ENCODE measurements at regions not wholly inside any gene's neighbourhood (a gene's known extent, or its start where the extent isn't known, plus 50 kb on each side); places are given as distances from the start of the nearest gene placed in this dataset.

- Histone ChIP-seq H3K36me3 (no peaks in the 10 kb centered on the region), H3K4me3 (no peak overlapping the region), H3K4me1 (no peaks in the 10 kb centered on the region), H3K27me3 (no peaks in the 10 kb centered on the region), H3K9me3 (no peaks in the 10 kb centered on the region), H3K27ac (no peak overlapping the region)
- no peak for ATAC-seq
- TF ChIP-seq POLR2AphosphoS5 (IDR thresholded peaks at IDR 0.05) (no peak), EP300 (IDR thresholded peaks at IDR 0.05) (no peak), POLR2A (IDR thresholded peaks at IDR 0.05) (no peak)
- TF ChIP-seq, protein P1, sequence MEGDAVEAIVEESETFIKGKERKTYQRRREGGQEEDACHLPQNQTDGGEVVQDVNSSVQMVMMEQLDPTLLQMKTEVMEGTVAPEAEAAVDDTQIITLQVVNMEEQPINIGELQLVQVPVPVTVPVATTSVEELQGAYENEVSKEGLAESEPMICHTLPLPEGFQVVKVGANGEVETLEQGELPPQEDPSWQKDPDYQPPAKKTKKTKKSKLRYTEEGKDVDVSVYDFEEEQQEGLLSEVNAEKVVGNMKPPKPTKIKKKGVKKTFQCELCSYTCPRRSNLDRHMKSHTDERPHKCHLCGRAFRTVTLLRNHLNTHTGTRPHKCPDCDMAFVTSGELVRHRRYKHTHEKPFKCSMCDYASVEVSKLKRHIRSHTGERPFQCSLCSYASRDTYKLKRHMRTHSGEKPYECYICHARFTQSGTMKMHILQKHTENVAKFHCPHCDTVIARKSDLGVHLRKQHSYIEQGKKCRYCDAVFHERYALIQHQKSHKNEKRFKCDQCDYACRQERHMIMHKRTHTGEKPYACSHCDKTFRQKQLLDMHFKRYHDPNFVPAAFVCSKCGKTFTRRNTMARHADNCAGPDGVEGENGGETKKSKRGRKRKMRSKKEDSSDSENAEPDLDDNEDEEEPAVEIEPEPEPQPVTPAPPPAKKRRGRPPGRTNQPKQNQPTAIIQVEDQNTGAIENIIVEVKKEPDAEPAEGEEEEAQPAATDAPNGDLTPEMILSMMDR (IDR thresholded peaks at IDR 0.05), result no peak
- 26 to 31% methylated on average over 5 of the region's 5 CpGs for WGBS, 2 donors (ENCODE audit: low coverage in 1 of 2)
Observed at GRCh38 chr3:135565546-135565945, 400.0 kb upstream of the PPP2R3A start.

DNA sequence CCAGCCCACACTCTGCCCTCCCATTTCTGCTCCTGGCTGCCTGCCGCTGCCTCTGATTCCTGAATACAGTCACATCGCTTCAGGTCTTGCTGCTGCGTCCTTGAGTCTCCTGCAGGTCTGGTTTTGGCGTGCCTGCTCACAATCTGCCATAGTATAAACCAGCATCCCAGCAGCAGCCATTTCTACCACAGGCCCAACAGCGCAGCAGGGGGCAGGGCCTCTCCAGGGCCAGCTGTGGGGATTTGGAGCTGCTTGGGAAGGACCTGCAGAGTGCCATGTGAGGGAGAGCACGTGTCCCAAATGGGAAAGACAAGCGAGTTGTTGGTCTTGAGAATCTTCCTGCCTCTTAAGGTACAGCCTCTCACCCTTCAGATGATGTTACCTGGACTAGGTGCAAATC, 398.3 kb upstream of the PPP2R3A start:
- WGBS, 2 donors (ENCODE audit: low coverage in 1 of 2), result 71% methylated on average over 4 of the region's 7 CpGs; no CpG with 5 or more reads in 1 of the 2 donors
- TF ChIP-seq POLR2AphosphoS5 (IDR thresholded peaks at IDR 0.05), result no peak
- Histone ChIP-seq H3K27ac (no peak overlapping the region), H3K9me3 (no peaks in the 10 kb centered on the region), H3K4me3 (no peak overlapping the region), H3K27me3 (no peaks in the 10 kb centered on the region), H3K4me1 (no peaks in the 10 kb centered on the region), H3K36me3 (no peaks in the 10 kb centered on the region)
- ATAC-seq, result no peak

- H3K27me3 ChIP-seq, result no peaks in the 10 kb centered on the region
- no peaks in the 10 kb centered on the region for H3K4me1 ChIP-seq
- no peaks in the 10 kb centered on the region for H3K36me3 ChIP-seq
- H3K9me3 ChIP-seq, result peaks cover 0 to 2% (median 0%) of the 10 kb centered on the region in 3 donors
- TF ChIP-seq, protein P1 (IDR thresholded peaks at IDR 0.05), result no peak
- TF ChIP-seq POLR2A (IDR thresholded peaks at IDR 0.05) (no peak), POLR2AphosphoS5 (IDR thresholded peaks at IDR 0.05) (no peak), EP300 (IDR thresholded peaks at IDR 0.05) (no peak)
- no peak overlapping the region for H3K4me3 ChIP-seq
- ATAC-seq, result no peak
- no peak overlapping the region for H3K27ac ChIP-seq
- 47 to 57% methylated on average over 2 to 4 of the region's 7 CpGs for WGBS, 2 donors (ENCODE audit: low coverage in 1 of 2)
Observed at GRCh38 chr3:135576751-135577150, 388.8 kb upstream of the PPP2R3A start.

DNA sequence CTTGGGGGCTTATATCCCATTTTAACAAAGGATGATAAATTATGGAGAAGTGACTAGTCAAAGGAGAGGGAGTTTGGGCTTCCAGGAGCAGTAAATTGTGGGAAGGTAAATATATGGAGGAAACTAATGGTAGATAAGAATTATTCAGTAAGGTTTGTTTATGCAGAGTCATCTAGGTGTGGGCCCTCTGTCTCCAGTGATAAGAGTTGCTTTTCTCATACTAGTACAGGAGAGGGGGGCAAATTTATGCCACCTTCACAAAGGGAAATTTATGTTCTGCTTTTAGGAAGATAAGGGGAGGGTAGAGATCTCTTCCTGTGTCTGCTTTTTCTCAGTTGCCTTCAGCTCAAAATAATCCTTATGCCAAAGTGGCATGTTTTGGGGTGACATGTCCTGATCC, 383.7 kb upstream of the PPP2R3A start:
- TF ChIP-seq EP300 (IDR thresholded peaks at IDR 0.05) (no peak), POLR2AphosphoS5 (IDR thresholded peaks at IDR 0.05) (no peak), POLR2A (IDR thresholded peaks at IDR 0.05) (no peak)
- TF ChIP-seq, protein P1 (IDR thresholded peaks at IDR 0.05), result no peak
- no peaks in the 10 kb centered on the region for H3K4me1 ChIP-seq

GRCh38 chr3:135582800-135583199, 382.7 kb upstream of the PPP2R3A start:
- 35 to 56% methylated on average over 3 of the region's 3 CpGs for WGBS, 2 donors (ENCODE audit: low coverage in 1 of 2)
- TF ChIP-seq POLR2A (IDR thresholded peaks at IDR 0.05), result no peak
- ATAC-seq, result no peak
- no peak overlapping the region for H3K4me3 ChIP-seq
- H3K27me3 ChIP-seq, result no peaks in the 10 kb centered on the region
- no peak overlapping the region for H3K27ac ChIP-seq
- no peaks in the 10 kb centered on the region for H3K4me1 ChIP-seq
- H3K36me3 ChIP-seq, result no peaks in the 10 kb centered on the region
- peaks cover 0 to 8% (median 0%) of the 10 kb centered on the region in 3 donors for H3K9me3 ChIP-seq

More for the DNA sequence above, 383.7 kb upstream of the PPP2R3A start:
- no peak overlapping the region for H3K4me3 ChIP-seq
- H3K27me3 ChIP-seq, result no peaks in the 10 kb centered on the region
- H3K36me3 ChIP-seq, result no peaks in the 10 kb centered on the region
- no peak overlapping the region for H3K27ac ChIP-seq
- ATAC-seq, result no peak
- peaks cover 0 to 8% (median 0%) of the 10 kb centered on the region in 3 donors for H3K9me3 ChIP-seq

- H3K9me3 ChIP-seq, result peaks cover 0 to 10% (median 0%) of the 10 kb centered on the region in 3 donors
- H3K36me3 ChIP-seq, result no peaks in the 10 kb centered on the region
- no peaks in the 10 kb centered on the region for H3K4me1 ChIP-seq
- 40 to 69% methylated on average over 2 of the region's 2 CpGs for WGBS, 2 donors (ENCODE audit: low coverage in 1 of 2)
- H3K27ac ChIP-seq, result no peak overlapping the region
- ATAC-seq, result no peak
- peaks cover 3% of the 10 kb centered on the region for H3K27me3 ChIP-seq
- TF ChIP-seq, protein P1 (IDR thresholded peaks at IDR 0.05), result no peak
- no peak for TF ChIP-seq POLR2AphosphoS5 (IDR thresholded peaks at IDR 0.05)
- no peak for TF ChIP-seq EP300 (IDR thresholded peaks at IDR 0.05)
- no peak for TF ChIP-seq POLR2A (IDR thresholded peaks at IDR 0.05)
- no peak overlapping the region for H3K4me3 ChIP-seq
Observed at GRCh38 chr3:135596563-135596962, 369.0 kb upstream of the PPP2R3A start.

Measured in gastroesophageal sphincter (tissue), 4 donors.